GM23338 (cell line): ENCODE measurements at regions not wholly inside any gene's neighbourhood (a gene's known extent, or its start where the extent isn't known, plus 50 kb on each side); places are given as distances from the start of the nearest gene placed in this dataset.

Experiments
- ATAC-seq: fragments of 200-7000 bp; cut with Tn5 transposase; 3 replicates; pipeline ENCODE4 v1.9.1; 2020
- DNase-seq: peaks from one replicate; pipeline ENCODE4 v3.0.0-alpha.2; 2015; ENCODE audit warnings: low spot score
- H2AFZ ChIP-seq: fragments of 200-600 bp; sonication (generic); 2 replicates; pipeline ENCODE4 v1.8.0; 2016; ENCODE audit warnings: antibody characterized with exemption, mild to moderate bottlenecking, moderate library complexity
- H3F3A ChIP-seq: fragments of 200-600 bp; sonication (generic); replicated peaks from 2 replicates; pipeline ENCODE4 v1.8.0; 2017; ENCODE audit warnings: antibody characterized with exemption, mixed run types, low read depth
- H3K27ac ChIP-seq: fragments of 200-600 bp; sonication (generic); 2 replicates; pipeline ENCODE4 v1.6.1; 2016; ENCODE audit warnings: low read depth
- H3K27me3 ChIP-seq: fragments of 200-600 bp; sonication (generic); 2 replicates; pipeline ENCODE4 v1.8.0; 2016; ENCODE audit warnings: mild to moderate bottlenecking, mixed run types, moderate library complexity; ENCODE audit not compliant: insufficient read depth
- H3K36me3 ChIP-seq: fragments of 200-600 bp; sonication (generic); 2 replicates; pipeline ENCODE4 v1.8.0; 2016; ENCODE audit warnings: mild to moderate bottlenecking; ENCODE audit not compliant: insufficient read depth
- H3K4me1 ChIP-seq: fragments of 200-600 bp; sonication (generic); 2 replicates; pipeline ENCODE4 v1.8.0; 2016; ENCODE audit warnings: mild to moderate bottlenecking, moderate library complexity; ENCODE audit not compliant: insufficient read depth
- H3K4me2 ChIP-seq: fragments of 200-600 bp; sonication (generic); 2 replicates; pipeline ENCODE4 v1.7.1; 2017; ENCODE audit warnings: mixed run types
- H3K4me3 ChIP-seq: fragments of 200-600 bp; sonication (generic); 2 replicates; pipeline ENCODE4 v1.6.1; 2016; ENCODE audit warnings: mixed run types
- H3K79me2 ChIP-seq: fragments of 200-600 bp; sonication (generic); replicated peaks from 2 replicates; pipeline ENCODE4 v1.8.0; 2017; ENCODE audit warnings: mild to moderate bottlenecking; ENCODE audit not compliant: insufficient read depth
- H3K9me2 ChIP-seq: fragments of 200-600 bp; sonication (generic); 2 replicates; pipeline ENCODE4 v1.8.0; 2017; ENCODE audit not compliant: insufficient read depth
- H4K20me1 ChIP-seq: fragments of 200-600 bp; sonication (generic); replicated peaks from 2 replicates; pipeline ENCODE4 v1.8.0; 2017; ENCODE audit warnings: mild to moderate bottlenecking; ENCODE audit not compliant: insufficient read depth
- H3K27ac Mint-ChIP-seq: 2 replicates; pipeline ENCODE4 v1.8.0; 2020; ENCODE audit warnings: inconsistent platforms, mild to moderate bottlenecking, moderate library complexity, mixed read lengths
- H3K27me3 Mint-ChIP-seq: 3 replicates; pipeline ENCODE4 v1.8.0; 2022; ENCODE audit warnings: low read depth, mild to moderate bottlenecking, moderate library complexity, mixed read lengths, inconsistent platforms; ENCODE audit not compliant: insufficient read depth, poor library complexity
- H3K36me3 Mint-ChIP-seq: 3 replicates; pipeline ENCODE4 v1.8.0; 2021; ENCODE audit warnings: low read depth, mild to moderate bottlenecking, inconsistent platforms, moderate library complexity, mixed read lengths
- H3K4me1 Mint-ChIP-seq: 3 replicates; pipeline ENCODE4 v1.8.0; 2020; ENCODE audit warnings: mild to moderate bottlenecking, inconsistent platforms, mixed read lengths
- H3K4me3 Mint-ChIP-seq: 3 replicates; pipeline ENCODE4 v1.8.0; 2021; ENCODE audit warnings: moderate library complexity, mild to moderate bottlenecking, inconsistent platforms, mixed read lengths
- H3K9me3 Mint-ChIP-seq: 3 replicates; pipeline ENCODE4 v1.8.0; 2020; ENCODE audit warnings: moderate library complexity, mild to moderate bottlenecking, inconsistent platforms, mixed read lengths
- CREB1 ChIP-seq: fragments of 250-450 bp; sonication (Bioruptor Pico); IDR thresholded peaks from 2 replicates; pipeline ENCODE4 v1.5.0; 2020; ENCODE audit warnings: low read depth, mild to moderate bottlenecking, moderate library complexity
- EZH2 ChIP-seq: fragments of 200-600 bp; sonication (generic); IDR thresholded peaks from one replicate; pipeline ENCODE4 v1.8.0; 2017; ENCODE audit warnings: antibody characterized with exemption, mild to moderate bottlenecking, low read depth; ENCODE audit not compliant: unreplicated experiment
- EZH2phosphoT487 ChIP-seq: fragments of 200-600 bp; sonication (generic); IDR thresholded peaks from one replicate; pipeline ENCODE4 v1.8.1; 2018; ENCODE audit warnings: antibody characterized with exemption; ENCODE audit not compliant: unreplicated experiment
- NANOG ChIP-seq: IDR thresholded peaks from 2 replicates; pipeline ENCODE4 v1.6.1; 2016; ENCODE audit warnings: antibody characterized with exemption, borderline replicate concordance
- POLR2AphosphoS5 ChIP-seq: IDR thresholded peaks from 2 replicates; pipeline ENCODE4 v1.6.1; 2016; ENCODE audit warnings: antibody characterized with exemption, low read depth
- STAT1 ChIP-seq: IDR thresholded peaks from one replicate; pipeline ENCODE4 v1.6.1; 2016; ENCODE audit warnings: antibody characterized with exemption; ENCODE audit not compliant: unreplicated experiment
- ZNF331 ChIP-seq: fragments of 250-450 bp; sonication (Bioruptor Pico); IDR thresholded peaks from 2 replicates; pipeline ENCODE4 v1.5.0; 2020; ENCODE audit warnings: low read depth, mild to moderate bottlenecking, moderate library complexity
- ZNF462 ChIP-seq: fragments of 250-450 bp; sonication (Bioruptor Pico); IDR thresholded peaks from 2 replicates; pipeline ENCODE4 v1.5.0; 2020; ENCODE audit warnings: mild to moderate bottlenecking, moderate library complexity
- TF ChIP-seq, protein P1 (sequence below), 2 experiments: fragments of 200-600 bp in 1 of 2; sonication (generic) in 1 of 2; conservative IDR thresholded peaks; 2 replicates each; pipeline versions ENCODE4 v1.5.1 to v1.6.1; 2016 to 2017; ENCODE audit warnings: antibody characterized with exemption in 2 of 2, low read depth in 2 of 2, mild to moderate bottlenecking in 2 of 2, moderate library complexity in 1 of 2
- TF ChIP-seq, protein P2 (sequence below): IDR thresholded peaks from one replicate; pipeline ENCODE4 v1.6.1; 2018; ENCODE audit warnings: antibody characterized with exemption; ENCODE audit not compliant: unreplicated experiment

DNA sequence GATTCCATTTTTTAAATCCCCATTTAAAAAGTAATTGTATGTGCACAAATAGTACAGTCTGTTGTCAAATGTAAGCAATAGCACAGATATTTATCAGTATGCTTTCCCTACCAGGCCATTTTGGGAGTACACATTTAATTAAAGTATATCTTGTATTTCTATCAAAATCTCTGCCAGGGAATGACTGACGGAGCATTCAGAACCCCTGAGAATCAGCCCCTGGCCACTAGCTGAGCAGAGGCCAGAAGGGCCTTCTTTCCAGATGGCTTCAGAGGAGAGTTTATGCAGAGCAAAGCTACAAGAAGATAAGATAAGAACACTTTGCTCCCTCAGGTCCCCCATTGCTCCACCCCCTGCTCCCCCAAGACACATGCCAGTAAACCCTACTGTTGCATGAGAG lies 99.9 kb upstream of the PROX1 start:
- Histone ChIP-seq H3K4me2 (no peak overlapping the region), H3F3A (no peaks in the 10 kb centered on the region), H3K36me3 (no peaks in the 10 kb centered on the region), H3K4me3 (no peak overlapping the region), H3K9me2 (no peaks in the 10 kb centered on the region), H4K20me1 (no peaks in the 10 kb centered on the region), H3K4me1 (peaks cover 5% of the 10 kb centered on the region; the same call in 1 of the 2 replicates), H2AFZ (no peak overlapping the region), H3K79me2 (no peaks in the 10 kb centered on the region), H3K27me3 (no peaks in the 10 kb centered on the region), H3K27ac (no peak overlapping the region)
- DNase-seq (no peak), ATAC-seq (no peak)
- Mint-ChIP-seq H3K36me3 (no peaks in the 10 kb centered on the region), H3K27me3 (no peaks in the 10 kb centered on the region), H3K4me3 (no peak overlapping the region), H3K27ac (no peak overlapping the region), H3K9me3 (no peaks in the 10 kb centered on the region), H3K4me1 (peaks cover 5% of the 10 kb centered on the region; the same call in 1 of the 3 replicates)
- no peak for TF ChIP-seq STAT1
- TF ChIP-seq, protein P1, sequence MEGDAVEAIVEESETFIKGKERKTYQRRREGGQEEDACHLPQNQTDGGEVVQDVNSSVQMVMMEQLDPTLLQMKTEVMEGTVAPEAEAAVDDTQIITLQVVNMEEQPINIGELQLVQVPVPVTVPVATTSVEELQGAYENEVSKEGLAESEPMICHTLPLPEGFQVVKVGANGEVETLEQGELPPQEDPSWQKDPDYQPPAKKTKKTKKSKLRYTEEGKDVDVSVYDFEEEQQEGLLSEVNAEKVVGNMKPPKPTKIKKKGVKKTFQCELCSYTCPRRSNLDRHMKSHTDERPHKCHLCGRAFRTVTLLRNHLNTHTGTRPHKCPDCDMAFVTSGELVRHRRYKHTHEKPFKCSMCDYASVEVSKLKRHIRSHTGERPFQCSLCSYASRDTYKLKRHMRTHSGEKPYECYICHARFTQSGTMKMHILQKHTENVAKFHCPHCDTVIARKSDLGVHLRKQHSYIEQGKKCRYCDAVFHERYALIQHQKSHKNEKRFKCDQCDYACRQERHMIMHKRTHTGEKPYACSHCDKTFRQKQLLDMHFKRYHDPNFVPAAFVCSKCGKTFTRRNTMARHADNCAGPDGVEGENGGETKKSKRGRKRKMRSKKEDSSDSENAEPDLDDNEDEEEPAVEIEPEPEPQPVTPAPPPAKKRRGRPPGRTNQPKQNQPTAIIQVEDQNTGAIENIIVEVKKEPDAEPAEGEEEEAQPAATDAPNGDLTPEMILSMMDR (conservative IDR thresholded peaks at IDR 0.05; ENCODE audit: low read depth in 2 of 2), result no peak
- no peak for TF ChIP-seq ZNF462 (CRISPR knock-in tag)
- TF ChIP-seq, protein P2, sequence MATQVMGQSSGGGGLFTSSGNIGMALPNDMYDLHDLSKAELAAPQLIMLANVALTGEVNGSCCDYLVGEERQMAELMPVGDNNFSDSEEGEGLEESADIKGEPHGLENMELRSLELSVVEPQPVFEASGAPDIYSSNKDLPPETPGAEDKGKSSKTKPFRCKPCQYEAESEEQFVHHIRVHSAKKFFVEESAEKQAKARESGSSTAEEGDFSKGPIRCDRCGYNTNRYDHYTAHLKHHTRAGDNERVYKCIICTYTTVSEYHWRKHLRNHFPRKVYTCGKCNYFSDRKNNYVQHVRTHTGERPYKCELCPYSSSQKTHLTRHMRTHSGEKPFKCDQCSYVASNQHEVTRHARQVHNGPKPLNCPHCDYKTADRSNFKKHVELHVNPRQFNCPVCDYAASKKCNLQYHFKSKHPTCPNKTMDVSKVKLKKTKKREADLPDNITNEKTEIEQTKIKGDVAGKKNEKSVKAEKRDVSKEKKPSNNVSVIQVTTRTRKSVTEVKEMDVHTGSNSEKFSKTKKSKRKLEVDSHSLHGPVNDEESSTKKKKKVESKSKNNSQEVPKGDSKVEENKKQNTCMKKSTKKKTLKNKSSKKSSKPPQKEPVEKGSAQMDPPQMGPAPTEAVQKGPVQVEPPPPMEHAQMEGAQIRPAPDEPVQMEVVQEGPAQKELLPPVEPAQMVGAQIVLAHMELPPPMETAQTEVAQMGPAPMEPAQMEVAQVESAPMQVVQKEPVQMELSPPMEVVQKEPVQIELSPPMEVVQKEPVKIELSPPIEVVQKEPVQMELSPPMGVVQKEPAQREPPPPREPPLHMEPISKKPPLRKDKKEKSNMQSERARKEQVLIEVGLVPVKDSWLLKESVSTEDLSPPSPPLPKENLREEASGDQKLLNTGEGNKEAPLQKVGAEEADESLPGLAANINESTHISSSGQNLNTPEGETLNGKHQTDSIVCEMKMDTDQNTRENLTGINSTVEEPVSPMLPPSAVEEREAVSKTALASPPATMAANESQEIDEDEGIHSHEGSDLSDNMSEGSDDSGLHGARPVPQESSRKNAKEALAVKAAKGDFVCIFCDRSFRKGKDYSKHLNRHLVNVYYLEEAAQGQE, result no peak
- no peak for TF ChIP-seq NANOG
- no peak for TF ChIP-seq CREB1
- TF ChIP-seq EZH2, result no peak
- no peak for TF ChIP-seq ZNF331 (CRISPR knock-in tag)
- TF ChIP-seq POLR2AphosphoS5, result no peak
- no peak for TF ChIP-seq EZH2phosphoT487
